K562 (cell line): ENCODE measurements at regions not wholly inside any gene's neighbourhood (a gene's known extent, or its start where the extent isn't known, plus 50 kb on each side); places are given as distances from the start of the nearest gene placed in this dataset.

ENCODE experiments used
- ATAC-seq: fragments of 200-7000 bp; cut with Tn5 transposase; 3 replicates; pipeline ENCODE4 v1.9.1; 2020; ENCODE audit warnings: moderate library complexity
- BruUV-seq: library from RNA; stranded (reverse); fragments of 400-500 nt; replicated peaks from 2 replicates; lab custom pipeline; 2021; lab: Mats Ljungman, UMichigan
- CTCF ChIA-PET: fragments of 300-600 bp; formaldehyde crosslinking; extraction: SDS; loops from one replicate; lab custom pipeline; 2021; ENCODE audit warnings: low intra/inter-chr PET ratio; lab: Yijun Ruan, JAX
- POLR2A ChIA-PET: fragments of 300-600, 350-650 bp; sonication (Branson Sonifier 250); formaldehyde crosslinking; extraction: SDS; loops from one replicate; lab custom pipeline; 2021; ENCODE audit warnings: antibody characterized with exemption, inconsistent platforms; lab: Yijun Ruan, JAX
- DNase-seq, 4 experiments: peaks; one replicate each; pipeline versions ENCODE4 v3.0.0 to v3.0.0-alpha.2; 2011 to 2018; ENCODE audit warnings: low spot score in 3 of 4, mixed read lengths in 3 of 4; ENCODE audit errors: extremely low read depth in 1 of 4
- FAIRE-seq: peaks from 2 replicates; lab custom pipeline; 2011; peaks lifted over from hg19 to GRCh38; lab: Jason Lieb, UNC
- H2AFZ ChIP-seq: 2 replicates; pipeline ENCODE4 v1.6.0; 2011; ENCODE audit warnings: low read depth, low read length, control low read depth, inconsistent platforms
- H3K27ac ChIP-seq: fragments of 200-600 bp; 3 replicates; pipeline ENCODE4 v1.8.0; 2011; ENCODE audit warnings: low read depth, mild to moderate bottlenecking, control low read depth, inconsistent platforms, low read length, moderate library complexity, mixed read lengths; ENCODE audit errors: extremely low read depth
- H3K27me3 ChIP-seq, 2 experiments: fragments of 300-600 bp in 1 of 2; 2 replicates in 1 of 2; 3 replicates in 1 of 2; pipeline versions ENCODE4 v1.6.0 to v1.8.0; 2011; ENCODE audit warnings: inconsistent platforms in 2 of 2, low read length in 2 of 2, mild to moderate bottlenecking in 1 of 2, mixed read lengths in 1 of 2, moderate library complexity in 1 of 2; ENCODE audit not compliant: control insufficient read depth in 2 of 2, insufficient read depth in 2 of 2
- H3K36me3 ChIP-seq: fragments of 300-600 bp; 3 replicates; pipeline ENCODE4 v1.8.0; 2011; ENCODE audit warnings: mild to moderate bottlenecking, low read length, inconsistent platforms; ENCODE audit not compliant: control insufficient read depth, insufficient read depth
- H3K4me1 ChIP-seq, 2 experiments: fragments of 200-600 bp in 1 of 2; replicated peaks in 1 of 2; 2 replicates in 1 of 2; 3 replicates in 1 of 2; pipeline versions ENCODE4 v1.5.1 to v1.8.0; 2011; ENCODE audit warnings: inconsistent platforms in 2 of 2, low read length in 2 of 2, mild to moderate bottlenecking in 1 of 2, mixed read lengths in 1 of 2, moderate library complexity in 1 of 2; ENCODE audit not compliant: control insufficient read depth in 2 of 2, insufficient read depth in 2 of 2
- H3K4me2 ChIP-seq: 2 replicates; pipeline ENCODE4 v1.6.1; 2011; ENCODE audit warnings: low read length, control low read depth, inconsistent platforms, mixed read lengths; ENCODE audit not compliant: insufficient read depth
- H3K4me3 ChIP-seq: fragments of 200-600 bp; sonication (generic), shearing (Covaris generic); 2 replicates; pipeline ENCODE4 v1.5.1; 2016; ENCODE audit warnings: control low read depth, inconsistent platforms
- H3K79me2 ChIP-seq: fragments of 200-600 bp; 3 replicates; pipeline ENCODE4 v1.8.0; 2011; ENCODE audit warnings: low read length, inconsistent platforms; ENCODE audit not compliant: control insufficient read depth, insufficient read depth
- H3K9ac ChIP-seq, 2 experiments: 2 replicates each; pipeline versions ENCODE4 v1.6.0 to v1.6.1; 2011; ENCODE audit warnings: low read depth in 2 of 2, low read length in 2 of 2, control low read depth in 1 of 2, inconsistent platforms in 1 of 2, mild to moderate bottlenecking in 1 of 2, mixed read lengths in 1 of 2; ENCODE audit not compliant: insufficient read depth in 1 of 2
- H3K9me1 ChIP-seq: one replicate; pipeline ENCODE4 v1.6.0; 2011; ENCODE audit warnings: inconsistent platforms, mild to moderate bottlenecking, low read length, moderate library complexity; ENCODE audit not compliant: control insufficient read depth, insufficient read depth
- H3K9me3 ChIP-seq: replicated peaks from 2 replicates; pipeline ENCODE4 v1.5.1; 2011; ENCODE audit warnings: low read depth, low read length, inconsistent platforms; ENCODE audit not compliant: control insufficient read depth, insufficient read depth
- H4K20me1 ChIP-seq: replicated peaks from 2 replicates; pipeline ENCODE4 v1.6.1; 2011; ENCODE audit warnings: low read length, inconsistent platforms, mixed read lengths; ENCODE audit not compliant: control insufficient read depth, insufficient read depth
- CREB1 ChIP-seq, 2 experiments: sonication (generic) in 1 of 2; formaldehyde crosslinking in 1 of 2; IDR thresholded peaks; 2 replicates each; pipeline versions ENCODE4 v1.6.1 to v1.8.0; 2012 to 2022; ENCODE audit warnings: inconsistent platforms in 1 of 2, mild to moderate bottlenecking in 1 of 2, missing genetic modification reagents in 1 of 2, moderate library complexity in 1 of 2
- GTF2F1 ChIP-seq: IDR thresholded peaks from 2 replicates; pipeline ENCODE4 v1.6.1; 2011; ENCODE audit warnings: low read depth, low read length, improper control_type of control experiment
- LEF1 ChIP-seq: fragments of 450-650 bp; IDR thresholded peaks from 2 replicates; pipeline ENCODE4 v1.6.1; 2016; ENCODE audit warnings: mild to moderate bottlenecking
- MTA1 ChIP-seq: fragments of 450-650 bp; IDR thresholded peaks from 2 replicates; pipeline ENCODE4 v1.6.1; 2017; ENCODE audit warnings: borderline replicate concordance
- MYC ChIP-seq, 2 experiments: fragments of 250-450 bp in 1 of 2; sonication (Bioruptor Pico) in 1 of 2; IDR thresholded peaks; 2 replicates each; pipeline versions ENCODE4 v1.5.1 to v1.6.1; 2012 to 2021; ENCODE audit warnings: low read depth in 2 of 2, borderline replicate concordance in 1 of 2, improper control_type of control experiment in 1 of 2, low read length in 1 of 2, mild to moderate bottlenecking in 1 of 2, moderate library complexity in 1 of 2
- RBM17 ChIP-seq: fragments of 200-400 bp; formaldehyde crosslinking; IDR thresholded peaks from 2 replicates; pipeline ENCODE4 v1.6.1; 2017; ENCODE audit warnings: low read depth, mild to moderate bottlenecking, low read length, borderline replicate concordance
- SMAD2 ChIP-seq: fragments of 150-350 bp; IDR thresholded peaks from 2 replicates; pipeline ENCODE4 v1.6.1; 2014; ENCODE audit warnings: low read depth, mild to moderate bottlenecking, low read length
- TAF7 ChIP-seq: fragments of 450-650 bp; IDR thresholded peaks from 2 replicates; pipeline ENCODE4 v1.6.1; 2016; ENCODE audit warnings: missing genetic modification characterization, missing compliant biosample characterization
- ZNF124 ChIP-seq: sonication (generic); formaldehyde crosslinking; IDR thresholded peaks from 2 replicates; pipeline ENCODE4 v1.8.1; 2022; ENCODE audit warnings: missing genetic modification reagents
- ZNF165 ChIP-seq: fragments of 250-450 bp; sonication (Bioruptor Pico); IDR thresholded peaks from 2 replicates; pipeline ENCODE4 v1.4.0; 2020; ENCODE audit warnings: borderline replicate concordance
- ZNF217 ChIP-seq: sonication (generic); formaldehyde crosslinking; IDR thresholded peaks from 2 replicates; pipeline ENCODE4 v1.8.0; 2022; ENCODE audit warnings: mild to moderate bottlenecking, missing genetic modification reagents
- ZNF668 ChIP-seq: fragments of 250-450 bp; sonication (Bioruptor Pico); IDR thresholded peaks from 2 replicates; pipeline ENCODE4 v1.8.0; 2022; ENCODE audit warnings: mild to moderate bottlenecking, inconsistent platforms
- in situ Hi-C: fragments of 300-500 bp; cut with MboI; formaldehyde crosslinking; loops from 4 replicates; pipeline ENCODE4 v1.15.0; 2018; ENCODE audit warnings: inconsistent platforms, mixed read lengths
- intact Hi-C: fragments of 100-400 bp; cut with micrococcal nuclease; formaldehyde crosslinking; loops from 2 replicates; pipeline ENCODE4 v1.14.2; 2022
- TF ChIP-seq, protein P1 (sequence below): sonication (generic); formaldehyde crosslinking; IDR thresholded peaks from 2 replicates; pipeline ENCODE4 v1.8.0; 2023; ENCODE audit warnings: mild to moderate bottlenecking, missing genetic modification reagents
- TF ChIP-seq, protein P2 (sequence below): fragments of 450-650 bp; formaldehyde crosslinking; IDR thresholded peaks from 2 replicates; pipeline ENCODE4 v1.4.0; 2020; ENCODE audit warnings: mild to moderate bottlenecking
- TF ChIP-seq, protein P3 (sequence below): fragments of 250-450 bp; sonication (Bioruptor Pico); IDR thresholded peaks from 2 replicates; pipeline ENCODE4 v1.4.0; 2020; ENCODE audit warnings: mild to moderate bottlenecking
- TF ChIP-seq, protein P4 (sequence below): sonication (generic); formaldehyde crosslinking; IDR thresholded peaks from 2 replicates; pipeline ENCODE4 v1.8.1; 2023; ENCODE audit warnings: mild to moderate bottlenecking, missing genetic modification reagents

DNA sequence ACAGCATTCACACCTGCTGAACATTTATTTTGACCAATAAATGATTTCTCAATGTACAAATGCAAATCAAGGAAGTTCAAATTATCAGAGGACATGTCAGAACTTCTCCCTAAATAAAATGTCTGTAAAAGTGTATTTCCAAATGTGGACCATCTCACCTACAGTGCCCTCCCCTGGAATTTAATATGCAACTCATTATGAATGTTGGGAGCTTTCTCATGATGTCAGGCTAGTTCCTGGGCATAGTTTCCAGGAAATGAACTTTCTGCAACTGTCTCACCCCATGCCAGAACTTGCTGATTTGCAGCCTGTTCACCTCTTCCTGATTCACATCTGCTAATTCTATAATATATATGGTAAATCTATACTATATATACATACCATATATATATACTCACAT is 408.5 kb upstream of the USP9Y start:
- no peak overlapping the region for H3K27ac ChIP-seq
- DNase-seq (no peak), ATAC-seq (no peak), FAIRE-seq (no peak)
- H3K9me3 ChIP-seq, result no peaks in the 10 kb centered on the region
- no peak overlapping the region for H3K4me2 ChIP-seq
- ChIA-PET CTCF (no interaction called here), POLR2A (no interaction called here)
- no peak overlapping the region for H3K4me3 ChIP-seq
- no peaks in the 10 kb centered on the region for H3K4me1 ChIP-seq
- H3K9ac ChIP-seq, result no peak overlapping the region
- H3K9me1 ChIP-seq, result no peaks in the 10 kb centered on the region
- intact Hi-C loops, result no loop called here
- no peaks in the 10 kb centered on the region for H3K79me2 ChIP-seq
- no TSS peak for BruUV-seq
- H3K27me3 ChIP-seq, result no peaks in the 10 kb centered on the region
- in situ Hi-C loops, result no loop called here
- H4K20me1 ChIP-seq, result no peaks in the 10 kb centered on the region
- no peaks in the 10 kb centered on the region for H3K36me3 ChIP-seq
- no peak overlapping the region for H2AFZ ChIP-seq
- TF ChIP-seq ZNF165 (CRISPR knock-in tag) (no peak), RBM17 (no peak), MYC (IDR thresholded peaks at IDR 0.05; ENCODE audit: low read depth, low read length) (no peak), MYC (CRISPR knock-in tag; IDR thresholded peaks at IDR 0.05; ENCODE audit: borderline replicate concordance, low read depth) (no peak), CREB1 (IDR thresholded peaks at IDR 0.05) (no peak), CREB1 (CRISPR knock-in tag; IDR thresholded peaks at IDR 0.05) (no peak), ZNF124 (CRISPR knock-in tag) (no peak), LEF1 (no peak), ZNF217 (no peak), MTA1 (no peak), SMAD2 (no peak), TAF7 (no peak), ZNF668 (CRISPR knock-in tag) (no peak), GTF2F1 (no peak)
- TF ChIP-seq, protein P1, sequence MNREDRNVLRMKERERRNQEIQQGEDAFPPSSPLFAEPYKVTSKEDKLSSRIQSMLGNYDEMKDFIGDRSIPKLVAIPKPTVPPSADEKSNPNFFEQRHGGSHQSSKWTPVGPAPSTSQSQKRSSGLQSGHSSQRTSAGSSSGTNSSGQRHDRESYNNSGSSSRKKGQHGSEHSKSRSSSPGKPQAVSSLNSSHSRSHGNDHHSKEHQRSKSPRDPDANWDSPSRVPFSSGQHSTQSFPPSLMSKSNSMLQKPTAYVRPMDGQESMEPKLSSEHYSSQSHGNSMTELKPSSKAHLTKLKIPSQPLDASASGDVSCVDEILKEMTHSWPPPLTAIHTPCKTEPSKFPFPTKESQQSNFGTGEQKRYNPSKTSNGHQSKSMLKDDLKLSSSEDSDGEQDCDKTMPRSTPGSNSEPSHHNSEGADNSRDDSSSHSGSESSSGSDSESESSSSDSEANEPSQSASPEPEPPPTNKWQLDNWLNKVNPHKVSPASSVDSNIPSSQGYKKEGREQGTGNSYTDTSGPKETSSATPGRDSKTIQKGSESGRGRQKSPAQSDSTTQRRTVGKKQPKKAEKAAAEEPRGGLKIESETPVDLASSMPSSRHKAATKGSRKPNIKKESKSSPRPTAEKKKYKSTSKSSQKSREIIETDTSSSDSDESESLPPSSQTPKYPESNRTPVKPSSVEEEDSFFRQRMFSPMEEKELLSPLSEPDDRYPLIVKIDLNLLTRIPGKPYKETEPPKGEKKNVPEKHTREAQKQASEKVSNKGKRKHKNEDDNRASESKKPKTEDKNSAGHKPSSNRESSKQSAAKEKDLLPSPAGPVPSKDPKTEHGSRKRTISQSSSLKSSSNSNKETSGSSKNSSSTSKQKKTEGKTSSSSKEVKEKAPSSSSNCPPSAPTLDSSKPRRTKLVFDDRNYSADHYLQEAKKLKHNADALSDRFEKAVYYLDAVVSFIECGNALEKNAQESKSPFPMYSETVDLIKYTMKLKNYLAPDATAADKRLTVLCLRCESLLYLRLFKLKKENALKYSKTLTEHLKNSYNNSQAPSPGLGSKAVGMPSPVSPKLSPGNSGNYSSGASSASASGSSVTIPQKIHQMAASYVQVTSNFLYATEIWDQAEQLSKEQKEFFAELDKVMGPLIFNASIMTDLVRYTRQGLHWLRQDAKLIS (CRISPR knock-in tag), result no peak
- TF ChIP-seq, protein P2, sequence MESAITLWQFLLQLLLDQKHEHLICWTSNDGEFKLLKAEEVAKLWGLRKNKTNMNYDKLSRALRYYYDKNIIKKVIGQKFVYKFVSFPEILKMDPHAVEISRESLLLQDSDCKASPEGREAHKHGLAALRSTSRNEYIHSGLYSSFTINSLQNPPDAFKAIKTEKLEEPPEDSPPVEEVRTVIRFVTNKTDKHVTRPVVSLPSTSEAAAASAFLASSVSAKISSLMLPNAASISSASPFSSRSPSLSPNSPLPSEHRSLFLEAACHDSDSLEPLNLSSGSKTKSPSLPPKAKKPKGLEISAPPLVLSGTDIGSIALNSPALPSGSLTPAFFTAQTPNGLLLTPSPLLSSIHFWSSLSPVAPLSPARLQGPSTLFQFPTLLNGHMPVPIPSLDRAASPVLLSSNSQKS (CRISPR knock-in tag), result no peak
- TF ChIP-seq, protein P3, sequence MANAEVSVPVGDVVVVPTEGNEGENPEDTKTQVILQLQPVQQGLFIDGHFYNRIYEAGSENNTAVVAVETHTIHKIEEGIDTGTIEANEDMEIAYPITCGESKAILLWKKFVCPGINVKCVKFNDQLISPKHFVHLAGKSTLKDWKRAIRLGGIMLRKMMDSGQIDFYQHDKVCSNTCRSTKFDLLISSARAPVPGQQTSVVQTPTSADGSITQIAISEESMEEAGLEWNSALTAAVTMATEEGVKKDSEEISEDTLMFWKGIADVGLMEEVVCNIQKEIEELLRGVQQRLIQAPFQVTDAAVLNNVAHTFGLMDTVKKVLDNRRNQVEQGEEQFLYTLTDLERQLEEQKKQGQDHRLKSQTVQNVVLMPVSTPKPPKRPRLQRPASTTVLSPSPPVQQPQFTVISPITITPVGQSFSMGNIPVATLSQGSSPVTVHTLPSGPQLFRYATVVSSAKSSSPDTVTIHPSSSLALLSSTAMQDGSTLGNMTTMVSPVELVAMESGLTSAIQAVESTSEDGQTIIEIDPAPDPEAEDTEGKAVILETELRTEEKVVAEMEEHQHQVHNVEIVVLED (CRISPR knock-in tag), result no peak
- TF ChIP-seq, protein P4, sequence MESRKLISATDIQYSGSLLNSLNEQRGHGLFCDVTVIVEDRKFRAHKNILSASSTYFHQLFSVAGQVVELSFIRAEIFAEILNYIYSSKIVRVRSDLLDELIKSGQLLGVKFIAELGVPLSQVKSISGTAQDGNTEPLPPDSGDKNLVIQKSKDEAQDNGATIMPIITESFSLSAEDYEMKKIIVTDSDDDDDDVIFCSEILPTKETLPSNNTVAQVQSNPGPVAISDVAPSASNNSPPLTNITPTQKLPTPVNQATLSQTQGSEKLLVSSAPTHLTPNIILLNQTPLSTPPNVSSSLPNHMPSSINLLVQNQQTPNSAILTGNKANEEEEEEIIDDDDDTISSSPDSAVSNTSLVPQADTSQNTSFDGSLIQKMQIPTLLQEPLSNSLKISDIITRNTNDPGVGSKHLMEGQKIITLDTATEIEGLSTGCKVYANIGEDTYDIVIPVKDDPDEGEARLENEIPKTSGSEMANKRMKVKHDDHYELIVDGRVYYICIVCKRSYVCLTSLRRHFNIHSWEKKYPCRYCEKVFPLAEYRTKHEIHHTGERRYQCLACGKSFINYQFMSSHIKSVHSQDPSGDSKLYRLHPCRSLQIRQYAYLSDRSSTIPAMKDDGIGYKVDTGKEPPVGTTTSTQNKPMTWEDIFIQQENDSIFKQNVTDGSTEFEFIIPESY, result no peak
